PC-3 (cell line): ENCODE measurements at regions not wholly inside any gene's neighbourhood (a gene's known extent, or its start where the extent isn't known, plus 50 kb on each side); places are given as distances from the start of the nearest gene placed in this dataset.

Source experiments
- ATAC-seq: fragments of 200-7000 bp; cut with Tn5 transposase; 2 replicates; pipeline ENCODE4 v1.9.1; 2020; ENCODE audit warnings: mild to moderate bottlenecking, moderate library complexity
- BruUV-seq: library from RNA; stranded (reverse); fragments of 400-500 nt; replicated peaks from 2 replicates; lab custom pipeline; 2021; lab: Mats Ljungman, UMichigan
- CTCF ChIA-PET: fragments of 300-600 bp; sonication (Branson Sonifier 250); formaldehyde crosslinking; loops from one replicate; lab custom pipeline; 2022; ENCODE audit warnings: antibody characterized with exemption; lab: Charles Lee
- POLR2A ChIA-PET: fragments of 300-600 bp; sonication (Branson Sonifier 250); formaldehyde crosslinking; loops from one replicate; lab custom pipeline; 2022; ENCODE audit warnings: antibody characterized with exemption; ENCODE audit not compliant: unreplicated experiment; lab: Charles Lee
- DNase-seq: peaks from one replicate; pipeline ENCODE4 v3.0.0-alpha.2; 2015
- H2AFZ ChIP-seq: fragments of 300-600 bp; sonication (generic); 2 replicates; pipeline ENCODE4 v1.6.0; 2016; ENCODE audit warnings: antibody characterized with exemption, low read length
- H3F3A ChIP-seq: fragments of 300-600 bp; sonication (generic); one replicate; pipeline ENCODE4 v1.6.0; 2017; ENCODE audit warnings: antibody characterized with exemption, low read length, control low read depth, mild to moderate bottlenecking; ENCODE audit not compliant: unreplicated experiment
- H3K27ac ChIP-seq: fragments of 300-600 bp; sonication (generic); 2 replicates; pipeline ENCODE4 v1.5.1; 2016; ENCODE audit warnings: mild to moderate bottlenecking, low read length
- H3K27me3 ChIP-seq: fragments of 300-600 bp; sonication (generic); 2 replicates; pipeline ENCODE4 v1.6.1; 2016; ENCODE audit warnings: low read length, mixed read lengths
- H3K36me3 ChIP-seq: fragments of 300-600 bp; sonication (generic); 2 replicates; pipeline ENCODE4 v1.6.1; 2016; ENCODE audit warnings: low read depth, mixed run types, low read length, mixed read lengths
- H3K4me1 ChIP-seq: fragments of 300-600 bp; sonication (generic); 2 replicates; pipeline ENCODE4 v1.5.1; 2016; ENCODE audit warnings: low read length; ENCODE audit not compliant: insufficient read depth
- H3K4me2 ChIP-seq: fragments of 300-600 bp; sonication (generic); 2 replicates; pipeline ENCODE4 v1.6.0; 2016; ENCODE audit warnings: low read length
- H3K4me3 ChIP-seq: fragments of 300-600 bp; sonication (generic); 2 replicates; pipeline ENCODE4 v1.5.1; 2016; ENCODE audit warnings: mild to moderate bottlenecking, low read length, mixed read lengths
- H3K79me2 ChIP-seq: fragments of 300-600 bp; sonication (generic); 2 replicates; pipeline ENCODE4 v1.6.1; 2017; ENCODE audit warnings: low read length, mixed read lengths
- H3K9ac ChIP-seq: fragments of 300-600 bp; sonication (generic); 2 replicates; pipeline ENCODE4 v1.6.0; 2016; ENCODE audit warnings: mild to moderate bottlenecking, low read length
- H3K9me2 ChIP-seq: fragments of 300-600 bp; sonication (generic); replicated peaks from 2 replicates; pipeline ENCODE4 v1.6.1; 2016; ENCODE audit warnings: mixed run types, low read length, mixed read lengths
- H3K9me3 ChIP-seq: fragments of 300-600 bp; sonication (generic); 2 replicates; pipeline ENCODE4 v1.6.1; 2016; ENCODE audit warnings: low read length, mixed read lengths
- H4K20me1 ChIP-seq: fragments of 300-600 bp; sonication (generic); 2 replicates; pipeline ENCODE4 v1.6.1; 2016; ENCODE audit warnings: low read length, mixed read lengths
- EZH2 ChIP-seq: fragments of 300-600 bp; sonication (generic); IDR thresholded peaks from one replicate; pipeline ENCODE4 v1.6.1; 2017; ENCODE audit warnings: antibody characterized with exemption, mild to moderate bottlenecking, low read length; ENCODE audit not compliant: unreplicated experiment
- EZH2phosphoT487 ChIP-seq: fragments of 300-600 bp; sonication (generic); IDR thresholded peaks from 2 replicates; pipeline ENCODE4 v1.6.1; 2018; ENCODE audit warnings: mild to moderate bottlenecking, antibody characterized with exemption, low read length, borderline replicate concordance
- intact Hi-C: fragments of 100-400 bp; cut with micrococcal nuclease; formaldehyde crosslinking; loops from 2 replicates; pipeline ENCODE4 v1.9.0; 2023
- TF ChIP-seq, protein P1 (sequence below): fragments of 300-600 bp; sonication (generic); conservative IDR thresholded peaks from 2 replicates; pipeline ENCODE4 v1.5.1; 2017; ENCODE audit warnings: antibody characterized with exemption, low read depth, mild to moderate bottlenecking, low read length

DNA sequence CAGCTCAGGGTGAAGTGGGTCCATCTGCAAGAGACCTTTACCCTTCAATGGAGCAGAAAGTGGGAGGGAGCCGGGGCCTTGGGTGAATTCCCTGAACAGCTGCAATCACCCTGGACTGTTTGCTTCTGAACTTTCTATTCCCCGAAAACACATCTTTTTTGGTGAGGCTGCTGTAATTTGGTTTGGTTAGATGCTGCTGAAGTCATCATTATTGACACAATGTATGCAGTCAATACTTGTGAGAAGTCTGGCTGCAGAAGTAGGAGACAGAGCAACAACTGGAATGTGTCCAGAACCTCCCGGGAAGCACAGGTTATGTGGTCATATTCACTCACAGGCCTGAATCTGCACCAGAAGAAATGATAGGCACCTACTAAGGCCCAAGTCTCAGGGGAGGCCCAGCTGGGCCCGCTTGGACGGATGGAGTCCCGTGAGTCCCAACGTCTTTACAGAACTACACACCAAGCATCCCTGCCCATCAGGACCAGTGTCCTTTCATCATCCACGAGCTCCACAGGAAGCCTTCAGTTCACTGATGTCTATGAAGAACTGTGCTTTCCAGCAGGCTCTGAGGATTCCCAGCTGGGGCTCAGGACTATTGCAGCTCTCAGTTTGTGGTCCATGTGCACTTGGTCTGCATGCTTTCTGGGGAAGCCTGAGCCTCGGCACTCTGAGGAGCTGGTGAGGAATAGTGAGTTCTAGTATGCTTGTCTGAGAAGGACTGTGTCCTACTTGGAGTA, 177.6 kb downstream of the THBS2 start:
- H3K36me3 ChIP-seq = no peaks in the 10 kb centered on the region
- H3K4me3 ChIP-seq = no peak overlapping the region
- intact Hi-C loops = no loop called here
- H3K4me2 ChIP-seq = no peak overlapping the region
- H3K9me2 ChIP-seq = no peaks in the 10 kb centered on the region
- H3K9ac ChIP-seq = no peak overlapping the region
- TF ChIP-seq, protein P1, sequence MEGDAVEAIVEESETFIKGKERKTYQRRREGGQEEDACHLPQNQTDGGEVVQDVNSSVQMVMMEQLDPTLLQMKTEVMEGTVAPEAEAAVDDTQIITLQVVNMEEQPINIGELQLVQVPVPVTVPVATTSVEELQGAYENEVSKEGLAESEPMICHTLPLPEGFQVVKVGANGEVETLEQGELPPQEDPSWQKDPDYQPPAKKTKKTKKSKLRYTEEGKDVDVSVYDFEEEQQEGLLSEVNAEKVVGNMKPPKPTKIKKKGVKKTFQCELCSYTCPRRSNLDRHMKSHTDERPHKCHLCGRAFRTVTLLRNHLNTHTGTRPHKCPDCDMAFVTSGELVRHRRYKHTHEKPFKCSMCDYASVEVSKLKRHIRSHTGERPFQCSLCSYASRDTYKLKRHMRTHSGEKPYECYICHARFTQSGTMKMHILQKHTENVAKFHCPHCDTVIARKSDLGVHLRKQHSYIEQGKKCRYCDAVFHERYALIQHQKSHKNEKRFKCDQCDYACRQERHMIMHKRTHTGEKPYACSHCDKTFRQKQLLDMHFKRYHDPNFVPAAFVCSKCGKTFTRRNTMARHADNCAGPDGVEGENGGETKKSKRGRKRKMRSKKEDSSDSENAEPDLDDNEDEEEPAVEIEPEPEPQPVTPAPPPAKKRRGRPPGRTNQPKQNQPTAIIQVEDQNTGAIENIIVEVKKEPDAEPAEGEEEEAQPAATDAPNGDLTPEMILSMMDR = no peak
- TF ChIP-seq EZH2phosphoT487 = no peak
- no peak for TF ChIP-seq EZH2
- H3K27me3 ChIP-seq = no peaks in the 10 kb centered on the region
- no peak for DNase-seq
- CTCF ChIA-PET = no interaction called here
- H3F3A ChIP-seq = no peaks in the 10 kb centered on the region
- H3K4me1 ChIP-seq = peaks cover 8% of the 10 kb centered on the region
- BruUV-seq = no TSS peak
- no peaks in the 10 kb centered on the region for H3K79me2 ChIP-seq
- ATAC-seq = no peak
- POLR2A ChIA-PET = no interaction called here
- H4K20me1 ChIP-seq = no peaks in the 10 kb centered on the region
- H2AFZ ChIP-seq = no peak overlapping the region
- no peaks in the 10 kb centered on the region for H3K9me3 ChIP-seq
- no peak overlapping the region for H3K27ac ChIP-seq

DNA sequence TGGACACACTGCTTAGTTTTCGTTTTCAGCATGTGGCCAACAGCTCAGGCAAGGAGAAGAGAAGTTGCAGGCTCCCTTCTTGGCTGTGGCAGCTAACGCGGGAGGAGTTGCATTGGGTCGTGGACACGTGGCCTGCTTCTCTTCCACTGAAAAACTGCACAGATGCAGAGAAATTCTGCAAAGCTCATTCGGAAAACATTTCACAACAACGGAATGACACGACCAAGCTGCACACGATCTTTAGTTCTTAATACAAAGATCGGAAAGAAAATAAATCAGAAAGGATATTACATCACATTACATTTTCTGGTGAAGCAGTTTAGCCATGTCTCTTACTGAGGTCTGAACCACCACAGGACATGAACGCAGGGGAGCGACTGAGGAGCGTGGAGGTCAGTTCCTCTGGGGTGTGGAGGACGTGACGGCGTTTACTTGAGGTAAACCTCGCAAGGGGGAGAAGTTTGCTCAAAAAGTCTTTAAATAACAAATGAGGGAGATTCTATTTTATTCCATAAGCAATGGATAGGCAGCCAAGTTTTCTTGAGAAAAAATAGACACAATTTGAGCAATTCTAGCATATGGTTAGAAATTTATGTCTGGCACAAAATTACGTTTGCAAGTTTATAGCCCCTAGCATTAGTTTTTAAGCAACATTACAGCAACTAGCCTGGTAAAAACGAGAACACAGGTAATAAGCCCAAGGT, 178.3 kb downstream of the THBS2 start:
- H3K79me2 ChIP-seq = no peaks in the 10 kb centered on the region
- H3K4me2 ChIP-seq = no peak overlapping the region
- CTCF ChIA-PET = no interaction called here
- H3K27me3 ChIP-seq = no peaks in the 10 kb centered on the region
- intact Hi-C loops = no loop called here
- no peak overlapping the region for H3K9ac ChIP-seq
- no peaks in the 10 kb centered on the region for H4K20me1 ChIP-seq
- H3K4me1 ChIP-seq = peaks cover 11% of the 10 kb centered on the region
- POLR2A ChIA-PET = no interaction called here
- no peak for ATAC-seq
- no peaks in the 10 kb centered on the region for H3F3A ChIP-seq
- H3K27ac ChIP-seq = no peak overlapping the region
- DNase-seq = no peak
- no peak overlapping the region for H3K4me3 ChIP-seq
- H2AFZ ChIP-seq = no peak overlapping the region
- H3K9me2 ChIP-seq = no peaks in the 10 kb centered on the region
- no peak for TF ChIP-seq EZH2
- TF ChIP-seq, protein P1 = no peak
- no peak for TF ChIP-seq EZH2phosphoT487
- BruUV-seq = no TSS peak
- no peaks in the 10 kb centered on the region for H3K36me3 ChIP-seq
- H3K9me3 ChIP-seq = no peaks in the 10 kb centered on the region

DNA sequence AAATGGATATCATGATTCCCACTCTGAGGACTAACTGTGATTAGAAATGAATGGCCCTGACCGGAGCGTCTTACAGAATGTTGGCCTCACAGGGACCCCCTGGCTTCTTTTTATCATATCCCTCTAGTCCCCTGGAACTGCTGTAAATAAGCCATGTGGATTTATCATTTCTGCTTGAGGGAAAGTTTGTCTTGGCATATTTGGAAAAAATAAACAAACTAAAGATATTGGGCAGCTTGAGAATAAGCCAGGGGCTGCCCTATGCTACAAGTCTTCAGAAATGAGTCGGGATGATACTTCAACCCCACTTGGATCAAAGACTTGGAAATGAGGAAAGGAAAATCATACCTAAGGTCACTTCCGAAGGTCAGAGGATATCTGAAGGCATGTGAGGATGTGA, 179.1 kb downstream of the THBS2 start:
- Histone ChIP-seq H3K9ac (no peak overlapping the region), H3K9me3 (no peaks in the 10 kb centered on the region), H3K4me3 (no peak overlapping the region), H3F3A (no peaks in the 10 kb centered on the region), H3K36me3 (no peaks in the 10 kb centered on the region), H3K9me2 (no peaks in the 10 kb centered on the region), H3K4me1 (peaks cover 19% of the 10 kb centered on the region), H3K4me2 (no peak overlapping the region), H3K27ac (no peak overlapping the region), H4K20me1 (no peaks in the 10 kb centered on the region), H3K79me2 (no peaks in the 10 kb centered on the region), H3K27me3 (no peaks in the 10 kb centered on the region), H2AFZ (no peak overlapping the region)
- BruUV-seq = no TSS peak
- CTCF ChIA-PET = no interaction called here
- intact Hi-C loops = no loop called here
- POLR2A ChIA-PET = no interaction called here
- TF ChIP-seq EZH2 (no peak), EZH2phosphoT487 (no peak)
- TF ChIP-seq, protein P1 = no peak
- DNase-seq = no peak
- ATAC-seq = no peak
